Stimulated activated CD4-positive, alpha-beta T cell treated with anti-CD3 and anti-CD28 coated beads, Interleukin-12 subunit alpha, Interleukin-12 subunit beta, amount 100 ng/mL, for 24 hours (primary cell): ENCODE measurements at regions not wholly inside any gene's neighbourhood (a gene's known extent, or its start where the extent isn't known, plus 50 kb on each side); places are given as distances from the start of the nearest gene placed in this dataset.

ENCODE experiments used
- DNase-seq, 2 experiments: peaks; one replicate each; pipeline ENCODE4 v3.0.0-alpha.2; 2020; ENCODE audit warnings: low read depth in 2 of 2

DNA sequence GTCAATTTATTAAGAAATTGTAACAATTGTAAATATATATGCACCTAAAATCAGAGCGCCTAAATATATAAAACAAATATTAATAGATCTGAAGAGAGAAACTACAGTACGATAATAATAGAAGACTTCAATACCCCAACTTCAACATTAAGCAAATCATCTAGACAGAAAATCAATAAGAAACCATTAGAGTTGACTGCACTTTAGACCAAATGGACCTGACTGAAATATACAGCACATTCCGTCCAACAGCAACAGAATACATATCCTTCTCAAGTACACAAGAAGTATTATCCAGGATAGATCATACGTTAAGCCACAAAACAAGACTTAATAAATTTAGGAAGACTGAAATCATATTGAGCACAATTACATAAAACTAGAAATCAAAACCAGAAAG, 208.7 kb downstream of the MED10 start:
- no peak for DNase-seq

DNA sequence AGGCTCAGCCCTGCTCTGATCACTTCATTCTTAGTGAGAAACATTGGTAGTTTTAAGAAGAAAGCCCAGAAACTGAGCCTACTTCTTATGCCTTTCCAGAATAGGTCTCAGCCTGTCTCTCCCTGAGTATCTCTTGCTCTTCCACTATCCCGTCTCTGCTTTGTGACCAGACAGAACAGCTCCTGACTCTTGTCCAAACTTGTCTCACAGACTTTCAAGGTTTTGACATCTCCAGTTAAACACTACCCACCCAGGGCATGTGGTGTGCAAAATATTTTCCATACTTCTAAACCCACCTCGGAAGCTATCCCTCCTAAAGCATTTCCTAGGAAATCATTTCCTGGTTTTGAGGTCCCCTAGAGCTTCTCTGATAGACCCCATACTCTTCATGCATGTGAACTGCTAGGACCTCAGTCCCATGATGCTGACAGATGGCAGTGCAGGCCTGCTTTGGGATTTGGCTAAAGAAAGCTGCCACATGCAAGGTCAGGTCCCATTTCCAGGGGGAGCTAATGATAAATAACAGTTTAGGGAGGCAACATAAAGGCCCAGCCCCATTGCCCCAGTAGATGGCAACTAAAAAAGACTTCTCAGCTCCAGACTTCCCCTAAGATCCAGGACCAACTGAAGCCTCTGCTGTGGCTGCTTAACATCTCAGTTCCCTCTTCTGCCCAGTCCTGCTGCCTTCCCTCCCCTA, 211.5 kb downstream of the MED10 start:
- DNase-seq: no peak

DNA sequence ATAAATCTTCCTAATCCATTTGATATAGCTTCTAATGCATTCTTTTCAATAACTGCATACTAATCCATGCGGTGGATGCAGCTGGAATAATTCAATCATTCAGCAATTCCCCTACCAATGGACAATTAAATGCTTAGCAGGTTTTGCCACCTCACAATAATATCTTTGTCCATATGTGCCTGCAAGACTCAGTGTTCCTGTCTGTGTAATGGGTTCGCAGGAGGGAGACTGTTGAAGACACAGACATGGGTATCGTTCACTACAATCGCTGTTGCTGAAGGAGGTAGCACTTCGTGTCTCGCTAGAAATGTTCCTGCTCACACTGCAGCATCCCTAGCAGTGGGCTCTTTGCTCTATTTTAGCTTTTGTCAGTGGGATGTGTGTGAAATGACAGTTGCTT, 214.4 kb downstream of the MED10 start:
- no peak for DNase-seq

DNA sequence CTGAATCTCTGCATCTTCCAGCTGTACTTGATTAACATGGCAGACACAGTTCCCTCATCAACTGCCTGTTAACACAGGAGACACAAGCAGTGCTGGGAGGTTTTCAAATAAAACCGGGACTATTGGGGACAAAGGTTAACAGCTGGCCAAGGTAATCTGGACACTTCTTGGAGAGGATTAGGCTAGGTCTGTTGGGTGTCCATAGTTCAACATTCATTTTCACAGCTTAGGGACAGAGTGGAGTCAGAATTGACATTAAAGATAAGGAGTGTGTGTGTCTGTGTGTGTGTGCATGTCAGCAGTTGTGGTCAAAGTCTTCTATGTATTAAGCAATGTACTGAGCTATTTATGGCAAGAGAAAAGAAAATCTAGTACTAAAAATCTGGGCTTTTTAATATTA, 216.2 kb downstream of the MED10 start:
- no peak for DNase-seq

DNA sequence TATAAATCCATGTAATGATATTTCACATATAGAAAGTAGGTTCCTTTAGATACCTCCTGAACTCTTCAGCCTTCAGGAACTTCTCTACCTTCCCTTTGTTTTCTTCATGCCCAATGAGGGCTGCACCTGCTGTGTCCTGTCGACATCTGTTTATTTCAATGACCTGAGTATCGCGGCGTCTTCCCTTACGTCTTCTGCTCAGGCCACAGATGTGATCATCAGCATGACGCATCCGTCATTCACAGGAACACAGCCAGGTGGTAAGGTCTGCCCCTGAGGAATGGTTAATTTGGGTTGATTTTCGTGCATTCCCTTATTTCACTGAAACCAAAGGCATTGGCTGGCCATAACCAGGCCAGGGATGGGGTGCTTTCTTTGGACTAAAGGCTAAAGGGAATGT, 217.1 kb downstream of the MED10 start:
- DNase-seq: no peak

DNA sequence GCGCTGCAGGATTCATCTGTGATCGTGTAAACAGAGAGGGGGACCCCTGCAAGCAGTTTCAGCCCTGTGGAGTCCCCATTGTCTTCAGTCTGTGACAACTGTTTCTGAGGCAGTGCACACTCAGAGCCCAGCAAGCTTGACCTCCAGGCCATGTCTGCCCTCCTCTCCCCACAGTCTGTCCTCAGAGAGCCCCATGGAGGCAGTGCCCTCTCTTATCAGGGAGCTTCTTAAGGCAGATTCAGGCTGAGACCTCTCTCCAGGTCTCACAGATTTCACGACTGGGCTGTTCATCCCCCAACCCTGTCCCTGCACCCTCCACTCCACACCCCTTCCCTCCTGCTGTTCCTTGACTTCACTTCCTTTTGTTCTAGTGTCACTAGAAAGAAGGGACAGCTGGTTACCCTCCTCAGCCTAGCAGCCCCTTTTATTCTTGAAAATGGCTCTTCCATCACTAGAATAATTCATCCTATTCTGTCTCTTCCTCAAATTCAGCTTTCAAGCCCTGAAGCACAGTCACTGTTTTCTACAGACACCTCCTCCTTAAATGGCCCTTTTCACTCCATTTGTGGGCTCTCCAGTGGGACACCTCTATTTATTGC, 218.4 kb downstream of the MED10 start:
- no peak for DNase-seq

DNA sequence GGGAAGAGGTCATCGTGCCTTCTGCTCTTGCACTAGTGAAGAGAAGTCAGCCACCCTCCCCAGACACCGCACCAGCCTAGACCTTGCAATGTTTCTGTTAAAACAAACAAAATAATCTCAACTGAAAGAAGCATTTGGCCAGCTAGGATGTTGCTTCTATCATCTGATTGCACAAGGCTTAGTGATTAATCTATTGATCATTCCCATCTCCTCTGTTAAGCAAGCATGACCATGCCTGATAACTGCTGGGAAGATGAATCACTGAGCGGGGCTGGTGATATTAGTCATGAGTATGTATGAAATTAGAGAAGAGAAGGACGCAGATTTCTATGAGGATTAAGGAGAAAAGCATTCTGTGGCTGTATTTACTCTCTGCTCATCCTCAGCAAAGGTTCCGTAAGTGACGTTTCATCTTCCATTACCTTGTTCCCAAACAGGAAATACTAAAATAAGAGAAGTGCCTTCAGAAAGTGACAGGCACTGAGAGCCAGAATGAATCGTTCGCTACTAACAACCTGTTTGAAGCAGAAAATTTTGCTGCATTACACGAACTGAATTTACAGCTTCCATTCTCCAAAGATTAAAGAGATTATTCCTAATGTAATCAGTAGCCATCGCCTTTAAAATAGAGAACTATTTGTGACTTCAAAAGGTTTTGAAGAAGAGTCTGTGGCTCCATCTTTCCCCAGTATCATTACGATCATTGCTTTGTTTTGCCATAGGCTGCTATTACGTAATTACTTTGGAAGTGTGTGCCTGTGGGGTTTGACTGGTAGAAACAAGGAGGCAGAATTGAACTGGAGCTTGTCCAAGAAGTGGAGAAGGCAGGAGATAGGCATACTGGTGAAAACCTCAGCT, 219.1 kb downstream of the MED10 start:
- no peak for DNase-seq

DNA sequence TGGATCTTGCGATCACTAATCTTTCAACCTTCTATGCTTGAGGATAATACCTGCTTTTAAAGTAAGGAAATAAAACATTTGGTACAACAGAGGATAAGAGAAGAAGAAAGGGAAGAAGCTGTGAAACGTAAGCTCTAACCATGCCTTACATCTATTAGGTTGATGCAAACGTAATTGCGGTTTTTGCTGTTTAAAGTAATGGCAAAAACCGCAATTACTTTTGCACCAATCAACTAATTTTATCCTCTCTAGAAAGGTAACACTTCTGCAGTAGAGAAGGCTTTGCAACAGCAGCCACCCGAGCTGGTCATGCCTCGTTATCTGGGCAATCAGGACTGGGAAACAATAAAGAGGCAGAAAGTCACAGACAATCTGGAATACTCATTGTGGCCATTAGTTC, 224.1 kb downstream of the MED10 start:
- no peak for DNase-seq

DNA sequence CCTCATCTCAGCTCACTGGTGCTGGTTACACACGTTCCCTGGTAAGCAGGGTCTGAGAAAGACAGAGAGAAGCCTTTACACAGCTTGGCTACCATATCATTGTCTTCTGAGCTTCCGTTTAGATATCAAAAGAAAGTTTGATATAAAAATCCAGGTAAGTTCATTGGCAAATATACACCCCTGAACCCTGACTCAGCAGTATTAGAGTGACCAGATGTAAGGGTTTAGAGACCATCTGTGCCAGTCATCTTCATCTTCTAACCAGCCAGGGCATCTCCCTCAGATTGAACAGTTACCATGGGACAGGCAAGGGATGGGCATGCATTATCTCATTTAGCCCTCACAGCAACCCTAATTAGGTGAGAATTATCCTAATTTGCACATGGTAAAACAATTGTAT, 232.1 kb downstream of the MED10 start:
- DNase-seq: no peak

DNA sequence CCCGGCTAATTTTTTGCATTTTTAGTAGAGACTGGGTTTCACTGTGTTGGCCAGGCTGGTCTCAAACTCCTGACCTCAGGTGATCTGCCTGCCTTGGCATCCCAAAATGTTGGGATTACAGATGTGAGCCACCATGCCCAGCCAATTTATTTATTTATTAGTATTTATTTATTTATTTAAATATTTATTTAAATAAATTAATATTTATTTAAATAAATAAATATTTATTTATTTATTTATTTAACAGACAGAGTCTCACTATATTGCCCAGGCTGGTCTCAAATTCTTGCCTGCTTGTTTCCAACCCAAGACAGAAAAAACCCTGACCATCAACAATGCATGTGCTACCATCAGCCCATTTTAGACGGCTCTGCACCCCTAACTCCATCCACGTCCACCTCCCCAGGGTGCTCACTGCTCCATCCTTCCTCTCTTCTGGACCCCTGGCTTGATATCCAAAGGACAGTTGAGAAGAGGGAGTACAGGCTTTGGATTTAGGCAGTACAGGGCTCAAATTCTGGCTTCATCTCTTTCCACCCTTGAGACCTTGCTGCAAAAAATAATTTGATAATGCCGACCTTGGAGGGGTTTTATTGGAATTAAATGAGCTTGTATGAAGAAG, 232.6 kb downstream of the MED10 start:
- no peak for DNase-seq

DNA sequence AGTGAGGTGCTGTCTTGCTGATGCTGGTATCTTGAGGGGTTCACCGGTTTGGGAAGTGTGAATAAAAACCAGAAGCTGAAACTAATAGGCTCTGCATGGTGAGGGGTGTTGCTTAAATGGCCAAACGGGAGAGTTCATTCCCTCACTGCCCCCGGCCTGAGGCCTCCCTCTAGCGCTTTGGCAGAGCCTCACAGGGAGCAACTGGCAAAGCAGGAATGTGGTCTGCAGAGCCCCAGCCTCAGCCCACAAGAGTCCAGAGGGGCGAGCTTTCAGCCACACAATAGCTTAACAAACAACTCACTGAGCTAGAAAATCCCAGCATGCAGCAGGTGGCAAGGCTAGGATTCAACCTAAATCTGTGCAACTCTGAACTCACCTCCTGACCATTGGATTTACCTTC, 234.8 kb downstream of the MED10 start:
- DNase-seq: no peak

DNA sequence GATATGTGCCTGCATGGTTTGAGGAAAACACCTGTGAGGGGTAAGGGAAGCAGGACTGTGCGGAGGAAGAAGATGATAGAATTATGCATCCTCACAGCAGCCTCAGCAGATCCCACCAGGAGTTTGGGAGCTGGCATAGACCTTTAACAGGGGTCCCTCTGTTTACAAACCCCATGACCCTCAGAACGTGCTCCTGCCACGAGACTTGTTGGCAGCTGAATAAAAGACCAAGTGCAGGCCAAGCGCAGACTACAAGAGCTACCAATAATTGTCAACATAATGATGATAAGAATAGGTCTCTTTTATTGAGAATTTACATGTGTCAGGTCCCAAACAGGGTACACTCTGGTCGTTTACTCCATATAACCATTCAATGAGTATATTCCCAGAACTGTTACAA, 236.0 kb downstream of the MED10 start:
- DNase-seq: no peak

DNA sequence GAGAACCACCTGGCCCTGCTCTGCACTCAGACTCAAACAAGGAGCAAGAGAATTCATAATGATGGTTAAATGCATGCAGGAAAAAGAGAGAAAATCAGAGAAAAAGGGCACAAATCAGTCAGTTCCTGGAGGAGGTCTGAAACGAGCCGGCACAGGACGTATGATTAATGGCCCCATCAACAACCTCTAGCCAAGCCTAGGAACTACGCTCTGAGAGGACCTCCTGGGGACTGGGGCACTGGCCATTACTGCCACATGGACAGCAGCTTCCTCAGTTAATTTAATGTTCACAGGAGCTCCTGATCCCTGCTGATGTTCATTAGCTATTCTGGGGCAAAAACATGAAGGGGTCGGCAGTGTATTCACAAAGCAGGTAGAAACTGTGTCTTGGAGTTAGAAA, 238.1 kb downstream of the MED10 start:
- no peak for DNase-seq

DNA sequence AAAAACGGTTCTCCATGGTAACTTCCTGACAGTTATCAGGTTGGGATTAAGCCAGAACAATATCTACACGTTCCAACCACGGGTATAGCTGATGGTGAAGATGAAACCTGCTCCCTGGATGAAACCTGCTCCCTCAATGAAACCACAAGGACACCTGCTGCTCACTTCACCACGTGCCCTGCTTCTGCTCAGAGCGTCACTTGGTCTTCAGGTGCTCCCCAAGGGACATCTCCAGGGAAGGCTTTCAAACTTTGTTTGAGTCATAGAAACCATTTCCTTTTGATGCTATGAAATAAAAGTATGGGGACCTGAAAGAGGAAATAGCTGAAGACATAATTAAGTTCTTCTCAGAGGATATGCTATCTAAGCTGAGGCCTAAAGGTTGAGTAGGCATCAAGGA, 242.4 kb downstream of the MED10 start:
- DNase-seq: no peak

DNA sequence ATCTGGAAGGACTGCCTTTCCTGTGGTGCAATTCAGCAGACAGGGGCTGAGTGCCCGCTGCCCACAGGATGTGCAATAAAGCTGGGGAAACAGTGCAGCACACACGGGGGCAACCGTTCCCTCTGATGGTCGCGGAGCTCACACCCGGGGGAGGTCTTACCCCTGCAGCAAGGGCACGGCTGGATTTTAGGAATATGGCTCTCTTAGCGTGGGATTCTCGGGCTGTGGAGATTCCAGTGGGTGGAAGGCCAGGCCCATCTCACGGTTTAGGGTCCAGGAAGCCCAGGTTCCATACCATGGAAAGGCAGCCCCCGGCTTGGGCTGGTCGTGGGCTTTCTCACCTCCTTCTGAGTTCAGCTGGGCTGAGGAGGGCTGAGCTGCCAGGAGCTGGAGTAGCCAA, 244.1 kb downstream of the MED10 start:
- no peak for DNase-seq

DNA sequence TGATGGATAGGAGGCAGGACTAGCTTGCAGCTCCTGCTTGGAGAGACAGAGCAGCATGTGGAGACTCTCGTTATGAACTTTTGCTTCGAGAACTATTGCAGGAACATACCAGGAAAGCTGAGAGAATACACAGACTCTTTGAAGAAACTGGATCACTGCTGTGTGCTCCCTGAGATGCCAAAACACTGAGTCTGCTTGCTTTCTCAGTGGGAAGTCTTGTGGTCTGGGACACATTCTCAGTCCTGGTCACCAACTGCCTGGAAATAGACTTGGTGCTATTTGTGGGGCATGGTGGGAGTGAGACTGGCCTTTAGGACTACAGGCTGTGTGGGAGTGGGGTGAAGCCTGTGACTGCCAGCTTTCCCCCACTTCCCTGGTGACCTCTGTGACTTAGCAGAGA, 252.6 kb downstream of the MED10 start:
- DNase-seq: no peak

DNA sequence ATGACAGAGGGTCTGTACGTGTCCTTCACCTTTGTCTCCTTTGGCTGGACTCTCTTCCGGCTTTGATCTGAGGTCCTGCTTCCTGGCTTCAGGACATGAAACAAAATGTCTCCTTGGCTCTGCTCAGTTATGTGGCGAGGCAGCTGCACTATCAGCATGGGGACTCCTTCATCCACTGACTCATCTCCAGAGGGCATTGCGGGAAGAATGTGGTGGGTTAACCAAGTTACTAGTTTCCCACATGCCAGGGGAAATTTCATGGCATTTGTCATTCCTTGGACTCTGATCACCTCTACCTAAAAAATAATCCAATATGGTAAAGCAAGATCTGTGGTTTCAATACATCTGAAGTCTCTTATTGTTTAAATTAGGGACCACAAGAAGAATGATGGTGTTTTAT, 259.7 kb downstream of the MED10 start:
- DNase-seq: no peak

DNA sequence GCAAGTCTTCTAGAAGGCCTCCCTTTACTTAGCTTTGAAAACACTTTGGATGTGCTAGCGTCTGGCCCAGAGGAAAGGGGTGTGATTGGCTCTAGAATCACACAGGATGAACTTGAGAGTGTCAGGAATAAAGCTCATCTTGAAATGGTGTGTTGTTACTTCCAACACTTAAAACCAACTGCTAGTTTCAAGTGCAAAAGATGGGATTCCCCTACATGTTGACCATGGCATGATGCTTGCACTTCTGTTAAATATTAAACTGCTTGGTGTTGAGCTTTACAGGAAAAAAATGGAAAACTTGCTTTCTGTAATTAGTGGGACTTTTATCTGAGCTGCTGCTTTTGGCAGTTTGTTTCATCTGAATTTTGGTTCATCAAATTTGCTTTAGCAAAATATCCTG, 261.1 kb downstream of the MED10 start:
- DNase-seq: no peak

DNA sequence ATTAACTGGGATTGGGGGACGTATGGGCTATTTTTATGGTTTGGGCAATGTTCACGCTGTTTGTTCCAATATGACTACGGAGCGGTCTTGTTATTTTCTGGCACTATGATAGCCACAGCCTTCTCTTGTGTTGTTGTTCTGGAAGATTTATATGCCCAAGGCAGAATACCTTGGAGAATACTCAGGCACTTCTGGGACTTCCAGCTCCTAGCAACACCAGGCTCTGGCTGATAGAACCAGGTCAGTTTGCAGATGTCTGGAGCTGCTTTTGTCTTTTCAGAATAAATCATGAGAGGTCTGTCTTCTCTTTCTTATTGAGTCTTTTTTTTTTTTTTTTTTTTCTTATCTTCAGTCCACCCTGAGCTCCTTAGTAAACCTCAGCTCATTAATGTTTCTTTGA, 262.5 kb downstream of the MED10 start:
- no peak for DNase-seq

DNA sequence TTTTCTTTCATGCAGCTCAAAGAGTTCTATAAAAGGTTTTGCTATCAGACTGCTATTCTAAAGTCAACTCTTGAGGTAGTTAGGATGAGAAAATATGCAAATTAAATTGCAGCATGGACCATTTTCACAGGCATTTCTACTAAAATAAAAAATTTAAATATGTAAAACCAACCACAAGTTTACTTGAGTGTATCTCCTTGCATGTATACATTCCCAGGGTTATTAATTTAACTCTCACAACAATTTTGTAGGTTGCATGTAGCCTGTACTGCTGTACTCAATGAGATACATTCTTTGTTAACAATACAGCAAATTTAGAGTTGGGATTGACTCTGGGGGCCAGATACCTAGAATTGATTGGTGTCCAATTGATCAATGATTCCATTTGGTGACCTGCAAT, 265.8 kb downstream of the MED10 start:
- DNase-seq: no peak

DNA sequence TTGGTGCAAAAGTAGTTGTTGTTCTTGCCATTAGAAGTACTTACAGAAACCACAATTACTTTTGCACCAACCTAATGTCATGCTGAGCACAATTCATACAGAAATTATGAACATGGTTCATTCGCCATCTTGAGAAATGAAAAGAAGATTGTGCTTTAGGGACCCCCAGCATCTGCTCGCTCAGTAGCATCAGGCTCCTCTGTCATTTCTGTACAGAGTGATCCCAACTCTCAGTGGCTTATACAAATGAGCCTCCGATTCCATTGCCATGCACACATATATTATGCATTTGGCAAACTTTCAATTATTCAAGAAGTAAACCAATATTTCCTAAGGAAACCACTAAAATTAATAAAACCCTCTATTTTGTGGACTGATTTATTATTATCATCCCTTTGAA, 266.2 kb downstream of the MED10 start:
- DNase-seq: no peak

DNA sequence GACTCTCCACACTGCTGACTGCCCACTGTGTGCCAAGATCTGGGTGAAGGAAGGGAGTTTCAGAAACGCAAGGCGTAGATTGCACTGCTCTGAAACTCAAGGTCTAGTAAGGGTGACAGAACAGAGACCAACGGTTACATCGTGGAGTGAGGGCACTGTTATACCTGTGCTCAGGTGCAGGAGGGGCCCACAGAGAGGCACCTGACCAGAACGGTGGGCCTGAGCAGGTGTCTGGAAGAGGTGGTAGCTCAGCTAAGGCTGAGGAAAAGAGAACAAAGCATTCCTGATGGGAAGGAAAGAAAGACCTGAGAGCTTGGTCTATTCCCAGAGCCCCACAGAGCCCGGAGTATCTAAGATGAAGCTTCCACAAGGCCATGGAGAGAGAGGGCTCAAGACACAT, 267.2 kb downstream of the MED10 start:
- DNase-seq: no peak
